LNCaP clone FGC (cell line): ENCODE measurements at regions not wholly inside any gene's neighbourhood (a gene's known extent, or its start where the extent isn't known, plus 50 kb on each side); places are given as distances from the start of the nearest gene placed in this dataset.

Experiments used
- DNase-seq: peaks from one replicate; pipeline ENCODE4 v3.0.0-alpha.2; 2011; ENCODE audit warnings: low read depth
- H3K4me3 ChIP-seq: 2 replicates; pipeline ENCODE4 v1.5.1; 2011; ENCODE audit warnings: mild to moderate bottlenecking, low read depth, low read length, control low read depth
- CTCF ChIP-seq: IDR thresholded peaks from 2 replicates; pipeline ENCODE4 v1.5.1; 2012; ENCODE audit warnings: mild to moderate bottlenecking; ENCODE audit not compliant: control insufficient read depth, insufficient read depth; ENCODE audit errors: extremely low read depth

- H3K4me3 ChIP-seq, result no peak overlapping the region
- no peak for TF ChIP-seq CTCF
- DNase-seq, result no peak
Observed at GRCh38 chr1:216932424-216932823, 209.2 kb upstream of the ESRRG start.

GRCh38 chr1:216929870-216930582, 206.8 kb upstream of the ESRRG start:
- TF ChIP-seq CTCF, result no peak
- H3K4me3 ChIP-seq, result no peak overlapping the region
- no peak for DNase-seq

GRCh38 chr1:216927633-216928032, 204.4 kb upstream of the ESRRG start:
- H3K4me3 ChIP-seq, result no peak overlapping the region
- no peak for TF ChIP-seq CTCF
- no peak for DNase-seq

- no peak overlapping the region for H3K4me3 ChIP-seq
- no peak for DNase-seq
- TF ChIP-seq CTCF, result no peak
Observed at GRCh38 chr1:216926720-216927510, 203.7 kb upstream of the ESRRG start.

- DNase-seq, result no peak
- H3K4me3 ChIP-seq, result no peak overlapping the region
- TF ChIP-seq CTCF, result no peak
Observed at GRCh38 chr1:216925962-216926625, 202.9 kb upstream of the ESRRG start.

- DNase-seq, result no peak
- no peak for TF ChIP-seq CTCF
- H3K4me3 ChIP-seq, result no peak overlapping the region
Observed at GRCh38 chr1:216924732-216925131, 201.5 kb upstream of the ESRRG start.
